ENCODE measurements at regions not wholly inside any gene's neighbourhood (a gene's known extent, or its start where the extent isn't known, plus 50 kb on each side); places are given as distances from the start of the nearest gene placed in this dataset.

GRCh38 chr6:126682440-126682839, 342.5 kb downstream of the CENPW start:
- H3K36me3 Mint-ChIP-seq = no peaks in the 10 kb centered on the region
- no peaks in the 10 kb centered on the region for H3K27me3 Mint-ChIP-seq (ENCODE audit: low read depth in 2 of 2)
- no peak overlapping the region for H3K4me3 Mint-ChIP-seq
- TF ChIP-seq CTCF (IDR thresholded peaks at IDR 0.05) = no peak
- ATAC-seq = no peak
- no peak for DNase-seq
- Histone ChIP-seq H3K9me3 (ENCODE audit: control insufficient read depth, insufficient read depth, low read length) (no peaks in the 10 kb centered on the region), H3K4me1 (ENCODE audit: control insufficient read depth, insufficient read depth, low read length) (no peaks in the 10 kb centered on the region), H3K4me3 (ENCODE audit: low read length) (no peak overlapping the region), H3K27me3 (ENCODE audit: control insufficient read depth, insufficient read depth, low read length) (no peaks in the 10 kb centered on the region), H3K36me3 (ENCODE audit: control insufficient read depth, insufficient read depth, low read length) (no peaks in the 10 kb centered on the region), H3K27ac (ENCODE audit: low read length) (no peak overlapping the region)
- no peaks in the 10 kb centered on the region for H3K4me1 Mint-ChIP-seq
- 91% methylated on average over 2 of the region's 2 CpGs for WGBS (ENCODE audit: insufficient coverage)
- H3K9me3 Mint-ChIP-seq = peaks cover 5 to 9% of the 10 kb centered on the region in 2 donors
- intact Hi-C loops (cut with micrococcal nuclease) = no loop called here
- no peak overlapping the region for H3K27ac Mint-ChIP-seq

- H3K9me3 Mint-ChIP-seq = peaks cover 12 to 13% of the 10 kb centered on the region in 2 donors
- Histone ChIP-seq H3K36me3 (ENCODE audit: control insufficient read depth, insufficient read depth, low read length) (no peaks in the 10 kb centered on the region), H3K4me1 (ENCODE audit: control insufficient read depth, insufficient read depth, low read length) (no peaks in the 10 kb centered on the region), H3K27ac (ENCODE audit: low read length) (no peak overlapping the region), H3K4me3 (ENCODE audit: low read length) (no peak overlapping the region), H3K9me3 (ENCODE audit: control insufficient read depth, insufficient read depth, low read length) (no peaks in the 10 kb centered on the region), H3K27me3 (ENCODE audit: control insufficient read depth, insufficient read depth, low read length) (no peaks in the 10 kb centered on the region)
- H3K4me1 Mint-ChIP-seq = no peaks in the 10 kb centered on the region
- no peaks in the 10 kb centered on the region for H3K36me3 Mint-ChIP-seq
- 67% methylated on average over 1 of the region's 1 CpG for WGBS (ENCODE audit: insufficient coverage)
- no peak overlapping the region for H3K27ac Mint-ChIP-seq
- no peaks in the 10 kb centered on the region for H3K27me3 Mint-ChIP-seq (ENCODE audit: low read depth in 2 of 2)
- H3K4me3 Mint-ChIP-seq = no peak overlapping the region
- no peak for DNase-seq
- intact Hi-C loops (cut with micrococcal nuclease) = no loop called here
- ATAC-seq = no peak
- no peak for TF ChIP-seq CTCF (IDR thresholded peaks at IDR 0.05)
Observed at GRCh38 chr6:126685182-126685581, 345.3 kb downstream of the CENPW start.

GRCh38 chr6:126696921-126697693, 357.2 kb downstream of the CENPW start:
- no peak for TF ChIP-seq CTCF (IDR thresholded peaks at IDR 0.05)
- no peak overlapping the region for H3K4me3 ChIP-seq (ENCODE audit: low read length)
- intact Hi-C loops (cut with micrococcal nuclease) = no loop called here
- no peak overlapping the region for H3K27ac Mint-ChIP-seq
- H3K36me3 Mint-ChIP-seq = no peaks in the 10 kb centered on the region
- no peaks in the 10 kb centered on the region for H3K4me1 ChIP-seq (ENCODE audit: control insufficient read depth, insufficient read depth, low read length)
- no peaks in the 10 kb centered on the region for H3K36me3 ChIP-seq (ENCODE audit: control insufficient read depth, insufficient read depth, low read length)
- H3K9me3 Mint-ChIP-seq = peaks cover 3 to 13% of the 10 kb centered on the region in 2 donors
- no peak for DNase-seq
- H3K27me3 Mint-ChIP-seq (ENCODE audit: low read depth in 2 of 2) = no peaks in the 10 kb centered on the region
- H3K4me1 Mint-ChIP-seq = no peaks in the 10 kb centered on the region
- ATAC-seq = no peak
- no peak overlapping the region for H3K27ac ChIP-seq (ENCODE audit: low read length)
- no peaks in the 10 kb centered on the region for H3K9me3 ChIP-seq (ENCODE audit: control insufficient read depth, insufficient read depth, low read length)
- no peaks in the 10 kb centered on the region for H3K27me3 ChIP-seq (ENCODE audit: control insufficient read depth, insufficient read depth, low read length)
- 85% methylated on average over 5 of the region's 5 CpGs for WGBS (ENCODE audit: insufficient coverage)
- H3K4me3 Mint-ChIP-seq = no peak overlapping the region

- H3K36me3 ChIP-seq (ENCODE audit: control insufficient read depth, insufficient read depth, low read length) = no peaks in the 10 kb centered on the region
- H3K27me3 ChIP-seq (ENCODE audit: control insufficient read depth, insufficient read depth, low read length) = no peaks in the 10 kb centered on the region
- H3K27ac ChIP-seq (ENCODE audit: low read length) = no peak overlapping the region
- H3K36me3 Mint-ChIP-seq = no peaks in the 10 kb centered on the region
- intact Hi-C loops (cut with micrococcal nuclease) = no loop called here
- DNase-seq = no peak
- no peaks in the 10 kb centered on the region for H3K27me3 Mint-ChIP-seq (ENCODE audit: low read depth in 2 of 2)
- TF ChIP-seq CTCF (IDR thresholded peaks at IDR 0.05) = no peak
- H3K9me3 ChIP-seq (ENCODE audit: control insufficient read depth, insufficient read depth, low read length) = no peaks in the 10 kb centered on the region
- no peak for ATAC-seq
- H3K4me3 Mint-ChIP-seq = no peak overlapping the region
- H3K9me3 Mint-ChIP-seq = peaks cover 6 to 13% of the 10 kb centered on the region in 2 donors
- H3K27ac Mint-ChIP-seq = no peak overlapping the region
- 0% methylated on average over 1 of the region's 3 CpGs for WGBS (ENCODE audit: insufficient coverage)
- no peaks in the 10 kb centered on the region for H3K4me1 ChIP-seq (ENCODE audit: control insufficient read depth, insufficient read depth, low read length)
- no peak overlapping the region for H3K4me3 ChIP-seq (ENCODE audit: low read length)
- no peaks in the 10 kb centered on the region for H3K4me1 Mint-ChIP-seq
Observed at GRCh38 chr6:126698732-126699240, 358.9 kb downstream of the CENPW start.
